ENCODE measurements at regions not wholly inside any gene's neighbourhood (a gene's known extent, or its start where the extent isn't known, plus 50 kb on each side); places are given as distances from the start of the nearest gene placed in this dataset.

DNA sequence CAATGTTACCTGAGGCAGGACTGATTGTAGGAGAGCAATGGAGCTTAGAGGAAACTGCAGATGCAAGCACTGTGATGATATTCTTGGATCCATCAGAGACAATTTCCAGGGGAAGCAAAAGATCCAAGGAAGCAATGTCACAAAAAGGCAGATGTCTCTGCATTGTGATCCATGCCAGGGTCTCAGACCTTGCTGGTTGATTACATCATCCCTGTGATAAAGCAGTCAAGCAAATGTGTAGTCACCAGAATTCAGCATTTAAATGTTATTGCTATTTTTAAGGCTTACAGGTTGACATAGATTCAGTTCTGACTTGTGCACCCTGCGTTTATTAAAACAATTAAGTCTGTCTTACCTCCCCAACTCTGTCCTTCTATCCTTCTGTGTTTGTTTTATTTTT is 56.8 kb upstream of the CCDC85A start:
- TF ChIP-seq POLR2A (IDR thresholded peaks at IDR 0.05) = no peak
- TF ChIP-seq, protein P1, sequence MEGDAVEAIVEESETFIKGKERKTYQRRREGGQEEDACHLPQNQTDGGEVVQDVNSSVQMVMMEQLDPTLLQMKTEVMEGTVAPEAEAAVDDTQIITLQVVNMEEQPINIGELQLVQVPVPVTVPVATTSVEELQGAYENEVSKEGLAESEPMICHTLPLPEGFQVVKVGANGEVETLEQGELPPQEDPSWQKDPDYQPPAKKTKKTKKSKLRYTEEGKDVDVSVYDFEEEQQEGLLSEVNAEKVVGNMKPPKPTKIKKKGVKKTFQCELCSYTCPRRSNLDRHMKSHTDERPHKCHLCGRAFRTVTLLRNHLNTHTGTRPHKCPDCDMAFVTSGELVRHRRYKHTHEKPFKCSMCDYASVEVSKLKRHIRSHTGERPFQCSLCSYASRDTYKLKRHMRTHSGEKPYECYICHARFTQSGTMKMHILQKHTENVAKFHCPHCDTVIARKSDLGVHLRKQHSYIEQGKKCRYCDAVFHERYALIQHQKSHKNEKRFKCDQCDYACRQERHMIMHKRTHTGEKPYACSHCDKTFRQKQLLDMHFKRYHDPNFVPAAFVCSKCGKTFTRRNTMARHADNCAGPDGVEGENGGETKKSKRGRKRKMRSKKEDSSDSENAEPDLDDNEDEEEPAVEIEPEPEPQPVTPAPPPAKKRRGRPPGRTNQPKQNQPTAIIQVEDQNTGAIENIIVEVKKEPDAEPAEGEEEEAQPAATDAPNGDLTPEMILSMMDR (IDR thresholded peaks at IDR 0.05) = no peak
